Ramos (cell line): ENCODE measurements at regions not wholly inside any gene's neighbourhood (a gene's known extent, or its start where the extent isn't known, plus 50 kb on each side); places are given as distances from the start of the nearest gene placed in this dataset.

Experiments used
- in situ Hi-C: fragments of 300-500 bp; cut with MboI; formaldehyde crosslinking; loops from one replicate; pipeline ENCODE4 v1.14.3; 2022; ENCODE audit warnings: low sequenced_read_pairs; ENCODE audit not compliant: unreplicated experiment

DNA sequence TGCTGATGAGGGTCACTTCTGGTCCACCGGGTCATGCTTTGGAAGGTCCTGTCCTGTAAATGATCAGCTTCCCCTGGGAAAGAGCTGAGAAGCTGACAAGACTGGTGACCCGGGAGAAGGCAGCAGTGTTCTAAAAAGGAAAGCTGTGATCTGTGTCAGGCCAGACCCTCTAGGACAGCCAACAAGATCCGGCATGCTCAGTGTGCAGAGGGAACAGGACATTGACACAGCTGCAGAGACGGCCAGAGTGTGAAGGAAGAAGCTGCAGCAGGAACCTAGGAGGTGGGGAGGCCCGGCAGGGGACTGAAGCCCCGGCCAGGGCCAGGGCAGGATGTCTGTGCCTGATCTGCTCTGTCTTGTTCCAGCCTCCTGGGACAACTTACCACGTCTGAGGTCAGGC, 372.7 kb upstream of the ID2 start:
- in situ Hi-C loops = loop anchor here (10.0 kb wide), 1 partner anchor 376 kb away; the partner anchor contains the start of gene ID2

DNA sequence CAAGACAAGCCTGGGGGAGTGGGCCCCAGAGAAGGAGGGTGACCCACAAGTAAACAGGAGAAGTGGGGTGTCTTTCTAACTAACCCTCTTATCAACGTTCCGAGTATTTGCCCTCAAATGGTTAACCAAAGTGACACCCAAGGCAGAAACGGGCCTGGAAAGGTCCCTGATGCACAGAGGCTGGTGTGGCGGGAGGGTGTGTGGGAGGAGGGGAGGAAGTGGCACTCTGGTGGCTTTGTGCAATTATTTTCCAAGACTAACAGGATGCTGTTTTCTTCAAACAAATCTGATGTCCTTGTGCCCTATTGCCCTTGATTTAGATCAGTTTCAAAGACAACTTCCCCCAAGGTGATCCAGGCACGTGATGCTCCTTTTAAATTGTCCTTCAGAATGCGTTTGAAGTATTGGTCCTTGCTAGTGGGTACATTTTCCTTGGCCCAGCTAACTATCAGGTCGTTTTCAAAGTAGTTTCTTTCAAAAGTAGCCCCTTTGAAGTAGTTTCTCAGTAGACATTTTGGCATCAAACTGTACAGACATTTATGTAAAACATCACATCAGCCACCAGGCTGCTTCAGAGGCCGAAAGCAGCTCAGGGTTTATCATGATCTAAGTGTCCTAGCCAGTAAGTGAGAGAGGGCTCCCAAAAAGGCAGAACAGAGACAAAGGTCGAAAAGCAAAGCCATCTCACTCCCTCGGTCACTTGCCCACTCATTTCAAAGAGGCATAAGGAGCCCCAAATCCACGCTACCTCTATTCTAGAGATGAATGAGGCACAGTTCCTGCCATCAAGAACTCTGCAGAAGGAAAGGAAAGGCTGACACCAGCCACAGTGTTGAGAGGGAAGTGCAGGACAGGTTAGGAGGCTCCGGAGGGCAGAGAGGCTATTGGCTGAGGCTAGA, 371.1 kb upstream of the ID2 start:
- in situ Hi-C loops = no loop called here

- in situ Hi-C loops = no loop called here
Measured at GRCh38 chr2:8312221-8312620, 369.6 kb upstream of the ID2 start.

DNA sequence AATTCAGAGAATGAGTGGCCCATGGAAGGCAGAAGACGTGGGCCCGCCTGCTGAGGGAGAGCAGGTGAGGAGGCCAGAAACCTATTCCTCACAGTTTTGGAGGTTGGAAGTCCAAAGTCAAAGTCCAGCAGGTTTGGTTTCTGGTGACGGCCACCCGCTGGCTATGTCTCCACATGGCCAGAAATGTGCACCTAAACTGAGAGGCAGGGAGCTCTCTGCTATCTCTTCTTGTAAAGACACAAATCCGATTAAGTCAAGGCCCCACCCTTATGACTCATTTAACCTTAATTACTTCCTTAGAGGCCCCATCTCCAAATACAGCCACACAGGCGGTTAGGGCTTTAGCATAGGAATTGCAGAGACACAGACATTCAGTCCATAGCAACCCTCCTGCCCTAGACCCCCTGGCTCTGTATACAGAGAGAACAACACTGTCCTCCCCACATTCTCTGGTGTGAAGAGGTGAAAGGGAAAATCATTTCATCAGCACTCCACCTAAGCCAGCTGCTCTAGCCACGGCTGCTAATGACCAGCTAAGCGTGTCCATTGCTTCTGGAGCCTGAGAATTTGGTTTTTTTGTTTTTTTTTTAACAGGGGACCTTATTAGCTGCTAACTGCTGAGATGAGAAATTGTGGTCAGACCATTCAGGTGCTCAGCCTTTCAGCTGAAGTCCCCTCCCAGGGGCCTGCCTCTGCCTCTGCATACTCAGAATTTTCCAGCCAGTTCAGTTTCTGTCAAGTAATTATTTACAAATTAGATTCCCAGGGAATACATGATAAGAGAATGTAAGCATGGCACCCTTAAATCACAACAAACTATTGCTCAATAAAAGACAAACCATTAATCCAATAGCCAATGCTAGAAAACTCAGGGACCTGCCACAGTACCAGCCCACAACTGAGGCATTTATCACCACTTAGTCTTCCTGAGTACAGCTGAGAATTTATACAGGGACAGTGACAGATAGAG, 368.7 kb upstream of the ID2 start:
- in situ Hi-C loops = no loop called here

DNA sequence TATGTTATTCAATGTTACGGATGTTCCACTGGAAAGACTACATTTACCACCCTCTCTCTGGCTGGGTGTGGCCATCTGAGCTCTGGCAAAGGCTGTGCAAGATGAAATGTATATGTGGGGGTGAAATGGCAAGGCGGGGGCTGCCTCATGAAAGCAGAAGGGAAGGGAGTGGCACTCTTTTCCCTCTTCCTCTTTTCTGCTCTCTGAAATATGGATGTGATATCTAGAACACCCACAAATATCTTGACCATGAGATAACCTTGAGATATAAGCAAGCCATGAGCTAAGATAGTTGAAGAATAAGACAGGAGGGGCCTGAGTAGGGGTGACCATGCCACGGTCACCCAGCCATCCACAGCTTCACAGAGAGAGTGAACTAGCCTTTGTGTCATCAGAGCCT, 367.8 kb upstream of the ID2 start:
- in situ Hi-C loops = no loop called here

DNA sequence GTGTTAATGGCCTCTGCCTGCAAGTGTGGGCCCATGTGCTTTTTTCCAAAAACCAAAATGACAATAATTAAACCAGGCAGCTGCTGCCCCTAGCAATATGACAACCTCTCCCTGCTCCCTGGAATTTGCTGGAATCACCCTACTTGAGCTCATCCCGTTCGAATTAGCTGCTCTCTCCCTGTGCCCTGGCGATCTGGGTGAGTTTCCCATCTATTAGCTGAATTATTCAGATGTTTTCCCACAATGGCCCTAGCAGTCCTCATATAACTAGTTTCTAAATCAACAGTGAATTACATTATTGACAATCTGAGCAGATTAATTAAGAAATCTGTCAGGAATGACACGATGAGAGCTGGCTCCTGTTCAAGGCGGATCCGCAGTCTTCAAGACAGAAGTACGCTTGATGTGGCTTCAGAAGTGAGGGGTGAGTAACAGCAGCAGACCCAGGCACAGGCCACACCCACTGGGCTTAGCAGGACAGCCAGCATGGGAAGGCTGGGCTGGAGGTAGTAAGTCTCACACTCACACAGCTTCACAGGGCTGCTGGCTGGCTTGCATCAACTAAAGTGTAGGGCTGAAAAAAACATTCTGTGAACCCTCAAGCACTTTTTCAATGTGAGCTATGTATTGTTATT, 366.2 kb upstream of the ID2 start:
- in situ Hi-C loops = no loop called here

- in situ Hi-C loops = no loop called here
Measured at GRCh38 chr2:8316356-8316755, 365.5 kb upstream of the ID2 start.

GRCh38 chr2:8317418-8317817, 364.4 kb upstream of the ID2 start:
- in situ Hi-C loops = no loop called here

GRCh38 chr2:8319219-8319618, 362.6 kb upstream of the ID2 start:
- in situ Hi-C loops = no loop called here

- in situ Hi-C loops = no loop called here
Measured at GRCh38 chr2:8320311-8321066, 361.4 kb upstream of the ID2 start.

GRCh38 chr2:8322634-8323033, 359.2 kb upstream of the ID2 start:
- in situ Hi-C loops = no loop called here

DNA sequence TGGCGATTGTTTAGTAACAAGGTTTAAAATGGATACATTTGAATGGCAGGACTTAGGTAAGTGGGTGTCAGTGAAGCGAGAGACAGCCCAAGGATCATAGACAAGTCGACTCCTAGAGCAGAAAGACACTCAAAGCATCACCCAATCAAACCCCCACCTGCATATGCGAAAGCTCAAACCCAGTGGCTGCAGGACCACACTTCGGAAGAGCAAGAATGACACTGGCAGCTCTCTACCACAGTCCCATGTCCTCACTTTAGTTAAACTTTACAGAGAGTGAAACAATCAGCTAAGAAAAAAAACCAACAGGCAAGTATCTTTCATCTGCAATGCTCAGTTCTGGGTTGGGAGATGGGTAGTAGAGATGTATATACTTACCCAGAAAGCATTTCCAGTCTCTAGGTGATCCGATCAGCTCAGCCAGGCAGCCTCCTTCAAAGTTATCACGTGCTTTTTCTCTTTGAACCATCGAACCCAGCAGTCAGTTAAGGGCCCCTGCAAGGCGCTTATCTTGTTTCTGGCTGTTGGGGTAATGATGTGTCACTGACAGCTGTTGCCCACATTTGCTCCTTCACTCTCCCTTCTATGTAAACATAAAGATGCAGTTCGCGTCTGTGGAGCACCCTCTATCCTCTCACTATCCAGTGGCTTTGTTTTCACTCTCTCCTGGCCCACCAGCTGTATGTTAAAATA, 357.5 kb upstream of the ID2 start:
- in situ Hi-C loops = no loop called here

GRCh38 chr2:8324901-8325300, 357.0 kb upstream of the ID2 start:
- in situ Hi-C loops = no loop called here

DNA sequence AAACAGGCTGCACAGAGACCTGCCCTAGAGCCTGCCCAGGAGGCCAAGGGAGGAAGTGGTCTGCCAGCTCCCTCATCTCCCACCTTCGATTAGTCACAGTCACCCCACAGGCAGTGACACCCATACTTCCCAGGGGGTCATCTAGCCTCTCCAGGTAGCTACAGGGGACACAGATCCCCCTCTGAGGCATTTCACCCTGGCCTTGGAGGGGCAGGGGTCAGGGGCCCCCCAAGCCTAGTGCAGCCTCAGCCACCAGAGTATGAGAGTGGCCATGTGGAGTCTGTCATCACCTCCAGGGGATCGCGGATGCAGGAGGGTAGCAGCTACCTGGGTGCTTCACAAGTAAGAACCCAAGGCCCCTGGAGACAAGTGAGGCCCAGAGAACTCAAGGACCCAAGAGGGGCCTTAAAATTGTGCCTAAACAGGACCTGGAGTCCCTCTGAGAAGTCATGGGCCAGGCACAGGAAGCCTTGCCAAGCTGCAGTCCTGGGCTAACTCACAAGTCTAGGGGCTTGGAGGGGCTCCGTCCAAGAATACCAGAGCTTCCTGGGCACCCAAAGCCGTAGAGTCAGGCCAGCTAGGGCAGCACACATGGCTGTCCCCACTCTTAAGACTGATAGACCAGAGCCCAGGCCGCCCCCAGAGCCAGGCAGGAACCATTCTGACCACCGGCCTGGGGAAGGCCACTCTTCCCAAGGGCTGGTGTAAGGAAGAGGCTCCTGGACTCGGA, 354.3 kb upstream of the ID2 start:
- in situ Hi-C loops = no loop called here

DNA sequence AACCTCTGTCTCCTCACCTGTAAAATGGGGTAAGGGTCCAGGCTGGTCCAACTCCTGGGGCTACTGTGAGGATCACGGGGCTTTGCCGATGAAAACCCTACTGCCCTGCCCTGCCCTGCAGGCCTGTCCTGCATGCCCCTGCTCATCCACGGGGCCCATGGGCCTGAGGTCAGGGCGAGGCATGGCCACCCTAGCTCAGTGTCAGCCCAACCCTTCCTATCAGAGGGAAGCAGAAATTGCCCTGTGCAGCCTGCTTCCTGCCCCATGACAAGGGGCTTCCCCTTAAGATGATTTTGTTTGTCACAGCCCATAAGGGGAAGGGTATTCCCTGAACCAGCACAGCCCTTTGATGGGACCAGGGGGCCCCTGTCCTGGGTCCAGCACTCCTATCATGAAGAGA, 353.6 kb upstream of the ID2 start:
- in situ Hi-C loops = no loop called here

DNA sequence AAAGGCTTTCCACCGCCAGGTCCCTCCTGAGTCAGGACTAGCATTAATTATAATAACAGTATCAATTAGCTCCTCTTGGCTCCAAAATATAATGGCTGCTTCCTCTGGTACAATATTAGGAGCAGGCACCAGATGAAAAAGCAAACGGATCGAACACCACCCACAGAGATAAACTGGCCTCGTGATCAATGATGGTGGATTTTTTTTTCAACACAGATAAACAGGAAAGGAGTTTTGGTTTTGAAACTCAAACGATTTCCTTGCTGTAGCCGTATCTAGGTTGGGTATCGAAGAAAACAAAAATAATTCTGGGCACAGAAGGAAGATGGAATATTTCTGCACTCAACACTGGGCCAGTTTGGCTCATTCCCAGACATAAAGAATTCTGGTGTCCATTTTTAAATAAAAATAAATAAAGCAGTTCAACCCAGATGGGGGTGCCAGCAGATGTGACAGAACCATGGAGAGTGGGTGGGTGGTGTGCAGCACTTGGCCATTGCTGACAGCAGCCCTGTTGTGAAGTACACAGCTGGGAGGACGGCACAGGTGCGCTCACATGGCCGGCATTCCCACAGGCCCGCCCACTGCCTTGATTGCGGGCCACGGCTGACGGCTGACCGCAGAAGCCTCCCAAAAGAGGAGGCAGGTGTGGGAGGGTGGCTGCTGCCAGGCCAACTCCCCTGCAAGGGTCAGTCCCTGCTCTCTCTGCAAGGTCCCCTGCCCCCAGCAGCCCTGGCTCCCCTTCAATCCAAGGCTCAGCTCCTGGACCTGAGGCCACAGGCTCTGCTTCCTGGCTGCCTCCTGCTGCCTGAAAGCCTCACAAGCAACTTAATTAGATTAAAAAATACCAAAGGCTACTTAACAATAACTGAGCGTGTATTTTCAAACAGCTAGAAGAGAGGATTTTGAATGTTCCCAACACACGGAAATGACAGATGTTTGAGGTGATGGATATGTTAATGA, 351.9 kb upstream of the ID2 start:
- in situ Hi-C loops = no loop called here

GRCh38 chr2:8331068-8331467, 350.8 kb upstream of the ID2 start:
- in situ Hi-C loops = no loop called here

DNA sequence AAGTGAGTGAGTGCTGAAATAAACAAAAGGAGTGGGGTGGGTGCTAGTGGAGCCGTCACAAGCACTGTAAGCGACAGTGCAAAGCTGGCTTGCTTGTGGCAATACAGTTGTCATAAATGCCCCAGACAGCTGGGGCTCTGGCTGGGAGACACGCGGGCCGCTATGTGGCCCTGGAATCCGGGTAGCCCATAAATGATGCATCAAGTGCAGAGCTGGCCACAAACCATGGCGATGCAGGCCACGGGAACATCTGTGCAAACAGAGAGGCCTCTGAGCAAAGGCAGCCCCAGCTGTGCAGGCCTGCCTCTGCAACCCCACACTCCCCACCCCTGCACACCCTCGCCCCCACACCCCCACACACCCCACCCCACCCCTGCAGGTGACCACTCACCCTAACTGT, 349.2 kb upstream of the ID2 start:
- in situ Hi-C loops = no loop called here
